Transverse colon (tissue), 3 donors: ENCODE measurements at regions not wholly inside any gene's neighbourhood (a gene's known extent, or its start where the extent isn't known, plus 50 kb on each side); places are given as distances from the start of the nearest gene placed in this dataset.

Source experiments
- EP300 ChIP-seq: sonication (generic); formaldehyde crosslinking; IDR thresholded peaks from one replicate; pipeline ENCODE4 v1.6.1; 2017; ENCODE audit warnings: antibody characterized with exemption, low read depth
- POLR2AphosphoS5 ChIP-seq, 3 donors: sonication (generic); formaldehyde crosslinking; IDR thresholded peaks; one replicate each; pipeline ENCODE4 v1.6.1; 2016; ENCODE audit warnings: antibody characterized with exemption in 3 of 3

DNA sequence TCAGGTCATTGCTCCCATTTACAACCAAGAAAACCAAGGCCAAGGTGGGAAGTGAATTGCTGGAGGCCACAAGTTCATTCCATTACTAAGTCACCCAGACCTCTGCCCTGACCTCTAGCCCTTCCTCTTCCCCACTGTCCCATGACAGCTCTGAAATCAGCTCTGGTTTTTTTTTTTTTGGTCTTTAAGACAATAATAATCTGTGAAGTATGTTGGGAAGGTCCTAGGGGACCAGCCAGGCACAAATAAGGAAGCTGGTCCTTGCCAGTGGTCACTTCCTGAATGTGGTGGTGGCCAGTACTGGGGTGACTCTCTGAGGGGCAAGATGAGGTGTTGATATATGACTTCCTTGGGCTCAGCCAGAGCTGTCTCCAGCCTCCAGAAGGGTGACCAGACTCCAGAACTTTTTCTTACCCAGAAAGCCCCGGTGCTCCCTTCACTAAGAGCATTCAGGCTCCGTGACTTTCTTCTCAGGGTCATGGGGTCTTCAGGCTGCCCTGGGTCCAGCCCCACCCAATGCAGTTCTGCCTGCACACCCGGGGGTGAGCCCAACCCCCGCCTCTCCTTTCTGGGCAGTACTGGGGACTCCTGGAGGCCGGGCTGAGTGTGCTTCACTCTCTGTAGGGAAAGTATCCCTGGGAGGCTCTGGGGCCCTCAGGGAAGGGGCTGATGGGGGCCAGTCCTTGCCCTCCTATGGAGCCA, 159.6 kb downstream of the PTPRU start:
- TF ChIP-seq EP300 (no peak), POLR2AphosphoS5 (IDR thresholded peaks at IDR 0.05) (no peak)
